ENCODE measurements at regions not wholly inside any gene's neighbourhood (a gene's known extent, or its start where the extent isn't known, plus 50 kb on each side); places are given as distances from the start of the nearest gene placed in this dataset.
"Not testable (repeated sequence)": the region's sequence is repeated elsewhere in the genome, so short reads cannot be mapped to it uniquely, and the experiment has no call there.

DNA sequence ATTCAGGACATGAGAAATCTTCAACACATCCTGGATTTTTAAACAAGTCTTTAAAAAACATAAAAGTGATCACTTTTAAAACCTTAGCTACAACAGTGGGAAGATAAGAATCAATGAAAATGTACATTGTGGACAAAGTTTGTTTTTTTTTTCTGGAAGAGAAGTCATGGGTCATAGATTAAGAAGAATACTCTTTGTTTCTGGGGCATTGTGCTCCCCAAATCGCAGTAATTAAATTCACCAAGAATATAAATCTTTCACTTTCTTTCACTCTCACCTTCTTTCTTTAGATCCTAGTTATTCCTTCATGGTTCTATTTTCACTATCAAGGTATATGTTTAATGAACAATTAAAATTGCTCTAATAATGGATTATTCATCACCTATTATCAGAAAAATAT lies 132.6 kb upstream of the PGR start:
- Histone ChIP-seq H3K27me3 (ENCODE audit: low read depth, low read length) (no peaks in the 10 kb centered on the region), H3K36me3 (replicated peaks; ENCODE audit: low read depth, low read length) (no peaks in the 10 kb centered on the region), H3K79me2 (ENCODE audit: low read length) (no peaks in the 10 kb centered on the region), H3K4me1 (ENCODE audit: low read length) (no peaks in the 10 kb centered on the region), H3K9me3 (ENCODE audit: insufficient read depth, low read length) (no peaks in the 10 kb centered on the region), H4K20me1 (ENCODE audit: insufficient read depth, low read length) (no peaks in the 10 kb centered on the region), H3K4me3 (ENCODE audit: low read length) (no peak overlapping the region), H2AFZ (ENCODE audit: low read depth, low read length) (no peak overlapping the region), H3K9ac (ENCODE audit: low read length) (no peak overlapping the region), H3K27ac (ENCODE audit: low read length) (no peak overlapping the region), H3K4me2 (ENCODE audit: low read length) (no peak overlapping the region)
- no peak for TF ChIP-seq EZH2phosphoT487 (IDR thresholded peaks at IDR 0.05; ENCODE audit: low read depth)
- TF ChIP-seq, protein P1, sequence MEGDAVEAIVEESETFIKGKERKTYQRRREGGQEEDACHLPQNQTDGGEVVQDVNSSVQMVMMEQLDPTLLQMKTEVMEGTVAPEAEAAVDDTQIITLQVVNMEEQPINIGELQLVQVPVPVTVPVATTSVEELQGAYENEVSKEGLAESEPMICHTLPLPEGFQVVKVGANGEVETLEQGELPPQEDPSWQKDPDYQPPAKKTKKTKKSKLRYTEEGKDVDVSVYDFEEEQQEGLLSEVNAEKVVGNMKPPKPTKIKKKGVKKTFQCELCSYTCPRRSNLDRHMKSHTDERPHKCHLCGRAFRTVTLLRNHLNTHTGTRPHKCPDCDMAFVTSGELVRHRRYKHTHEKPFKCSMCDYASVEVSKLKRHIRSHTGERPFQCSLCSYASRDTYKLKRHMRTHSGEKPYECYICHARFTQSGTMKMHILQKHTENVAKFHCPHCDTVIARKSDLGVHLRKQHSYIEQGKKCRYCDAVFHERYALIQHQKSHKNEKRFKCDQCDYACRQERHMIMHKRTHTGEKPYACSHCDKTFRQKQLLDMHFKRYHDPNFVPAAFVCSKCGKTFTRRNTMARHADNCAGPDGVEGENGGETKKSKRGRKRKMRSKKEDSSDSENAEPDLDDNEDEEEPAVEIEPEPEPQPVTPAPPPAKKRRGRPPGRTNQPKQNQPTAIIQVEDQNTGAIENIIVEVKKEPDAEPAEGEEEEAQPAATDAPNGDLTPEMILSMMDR (IDR thresholded peaks at IDR 0.05; ENCODE audit: low read depth, low read length) = no peak

GRCh38 chr11:101255036-101255435 lies 125.4 kb upstream of the PGR start:
- H3K27ac ChIP-seq (ENCODE audit: low read length) = no peak overlapping the region

GRCh38 chr11:101254037-101254436 lies 124.4 kb upstream of the PGR start:
- no peak overlapping the region for H2AFZ ChIP-seq (ENCODE audit: low read depth, low read length)
- no peak overlapping the region for H3K4me2 ChIP-seq (ENCODE audit: low read length)
- no peaks in the 10 kb centered on the region for H3K9me3 ChIP-seq (ENCODE audit: insufficient read depth, low read length)
- H3K4me1 ChIP-seq (ENCODE audit: low read length) = no peaks in the 10 kb centered on the region
- no peaks in the 10 kb centered on the region for H3K79me2 ChIP-seq (ENCODE audit: low read length)
- no peaks in the 10 kb centered on the region for H3K36me3 ChIP-seq (replicated peaks; ENCODE audit: low read depth, low read length)
- TF ChIP-seq EZH2phosphoT487 (IDR thresholded peaks at IDR 0.05; ENCODE audit: low read depth) = no peak
- TF ChIP-seq, protein P1 (IDR thresholded peaks at IDR 0.05; ENCODE audit: low read depth, low read length) = no peak
- H3K27ac ChIP-seq (ENCODE audit: low read length) = no peak overlapping the region
- no peak overlapping the region for H3K4me3 ChIP-seq (ENCODE audit: low read length)
- H4K20me1 ChIP-seq (ENCODE audit: insufficient read depth, low read length) = no peaks in the 10 kb centered on the region
- H3K27me3 ChIP-seq (ENCODE audit: low read depth, low read length) = no peaks in the 10 kb centered on the region
- H3K9ac ChIP-seq (ENCODE audit: low read length) = no peak overlapping the region

More at GRCh38 chr11:101255036-101255435, 125.4 kb upstream of the PGR start:
- no peaks in the 10 kb centered on the region for H4K20me1 ChIP-seq (ENCODE audit: insufficient read depth, low read length)
- H3K4me2 ChIP-seq (ENCODE audit: low read length) = no peak overlapping the region
- H3K9ac ChIP-seq (ENCODE audit: low read length) = no peak overlapping the region
- H3K9me3 ChIP-seq (ENCODE audit: insufficient read depth, low read length) = no peaks in the 10 kb centered on the region
- no peaks in the 10 kb centered on the region for H3K27me3 ChIP-seq (ENCODE audit: low read depth, low read length)
- H3K79me2 ChIP-seq (ENCODE audit: low read length) = no peaks in the 10 kb centered on the region
- no peak overlapping the region for H2AFZ ChIP-seq (ENCODE audit: low read depth, low read length)
- TF ChIP-seq, protein P1 (IDR thresholded peaks at IDR 0.05; ENCODE audit: low read depth, low read length) = no peak
- TF ChIP-seq EZH2phosphoT487 (IDR thresholded peaks at IDR 0.05; ENCODE audit: low read depth) = no peak
- H3K36me3 ChIP-seq (replicated peaks; ENCODE audit: low read depth, low read length) = no peaks in the 10 kb centered on the region
- no peak overlapping the region for H3K4me3 ChIP-seq (ENCODE audit: low read length)
- H3K4me1 ChIP-seq (ENCODE audit: low read length) = no peaks in the 10 kb centered on the region

GRCh38 chr11:101245635-101246034 lies 116.0 kb upstream of the PGR start:
- H3K9ac ChIP-seq (ENCODE audit: low read length); H3K36me3 ChIP-seq (replicated peaks; ENCODE audit: low read depth, low read length); H3K27me3 ChIP-seq (ENCODE audit: low read depth, low read length); H3K4me3 ChIP-seq (ENCODE audit: low read length); H3K9me3 ChIP-seq (ENCODE audit: insufficient read depth, low read length); H3K27ac ChIP-seq (ENCODE audit: low read length); H4K20me1 ChIP-seq (ENCODE audit: insufficient read depth, low read length); H2AFZ ChIP-seq (ENCODE audit: low read depth, low read length); H3K4me2 ChIP-seq (ENCODE audit: low read length); H3K4me1 ChIP-seq (ENCODE audit: low read length); H3K79me2 ChIP-seq (ENCODE audit: low read length): not testable (repeated sequence)

GRCh38 chr11:101245081-101245480 lies 115.5 kb upstream of the PGR start:
- not testable (repeated sequence) for H4K20me1 ChIP-seq (ENCODE audit: insufficient read depth, low read length); H3K27ac ChIP-seq (ENCODE audit: low read length); H3K36me3 ChIP-seq (replicated peaks; ENCODE audit: low read depth, low read length); H3K4me3 ChIP-seq (ENCODE audit: low read length); H3K4me2 ChIP-seq (ENCODE audit: low read length); H3K9me3 ChIP-seq (ENCODE audit: insufficient read depth, low read length); H3K27me3 ChIP-seq (ENCODE audit: low read depth, low read length); H3K9ac ChIP-seq (ENCODE audit: low read length); H3K4me1 ChIP-seq (ENCODE audit: low read length); H3K79me2 ChIP-seq (ENCODE audit: low read length); H2AFZ ChIP-seq (ENCODE audit: low read depth, low read length)
